Neural progenitor cell (in vitro differentiated cells): ENCODE measurements at regions not wholly inside any gene's neighbourhood (a gene's known extent, or its start where the extent isn't known, plus 50 kb on each side); places are given as distances from the start of the nearest gene placed in this dataset.

Source experiments
- DNase-seq: peaks from one replicate; pipeline ENCODE4 v3.0.0-alpha.2; 2016; ENCODE audit warnings: low spot score
- H2AFZ ChIP-seq: fragments of 200-600 bp; sonication (generic); replicated peaks from 2 replicates; pipeline ENCODE4 v1.6.1; 2016; ENCODE audit warnings: antibody characterized with exemption
- H3F3A ChIP-seq: fragments of 200-600 bp; sonication (generic); 2 replicates; pipeline ENCODE4 v1.6.1; 2016; ENCODE audit warnings: antibody characterized with exemption, low read depth
- H3K27ac ChIP-seq: fragments of 200-600 bp; sonication (generic); 2 replicates; pipeline ENCODE4 v1.5.1; 2016; ENCODE audit warnings: mild to moderate bottlenecking
- H3K27me3 ChIP-seq: fragments of 200-600 bp; sonication (generic); 2 replicates; pipeline ENCODE4 v1.6.1; 2016; ENCODE audit warnings: mild to moderate bottlenecking, moderate library complexity
- H3K36me3 ChIP-seq: fragments of 200-600 bp; sonication (generic); 2 replicates; pipeline ENCODE4 v1.5.1; 2016
- H3K4me1 ChIP-seq: fragments of 200-600 bp; sonication (generic); 2 replicates; pipeline ENCODE4 v1.6.1; 2016; ENCODE audit warnings: mixed run types
- H3K4me2 ChIP-seq: fragments of 200-600 bp; sonication (generic); 2 replicates; pipeline ENCODE4 v1.6.1; 2016
- H3K4me3 ChIP-seq: fragments of 200-600 bp; sonication (generic); 2 replicates; pipeline ENCODE4 v1.5.1; 2016
- H3K79me2 ChIP-seq: fragments of 200-600 bp; sonication (generic); 2 replicates; pipeline ENCODE4 v1.6.1; 2016; ENCODE audit warnings: low read depth
- H3K9ac ChIP-seq: fragments of 200-600 bp; sonication (generic); 2 replicates; pipeline ENCODE4 v1.6.1; 2016
- H3K9me3 ChIP-seq: fragments of 200-600 bp; sonication (generic); 2 replicates; pipeline ENCODE4 v1.5.1; 2016; ENCODE audit warnings: low read depth
- H4K20me1 ChIP-seq: fragments of 200-600 bp; sonication (generic); 2 replicates; pipeline ENCODE4 v1.6.1; 2016; ENCODE audit warnings: low read depth
- H3K27ac Mint-ChIP-seq: 3 replicates; pipeline ENCODE4 v1.8.0; 2021; ENCODE audit warnings: mixed read lengths
- H3K27me3 Mint-ChIP-seq: 2 replicates; pipeline ENCODE4 v1.8.0; 2022; ENCODE audit warnings: low read depth, mild to moderate bottlenecking, inconsistent platforms, moderate library complexity, mixed read lengths; ENCODE audit not compliant: insufficient read depth
- H3K36me3 Mint-ChIP-seq: 3 replicates; pipeline ENCODE4 v1.8.0; 2021; ENCODE audit warnings: mixed read lengths
- H3K4me1 Mint-ChIP-seq: 3 replicates; pipeline ENCODE4 v1.8.0; 2021; ENCODE audit warnings: mixed read lengths
- H3K4me3 Mint-ChIP-seq: 3 replicates; pipeline ENCODE4 v1.8.0; 2021; ENCODE audit warnings: mild to moderate bottlenecking, moderate library complexity, mixed read lengths
- H3K9me3 Mint-ChIP-seq: 3 replicates; pipeline ENCODE4 v1.8.0; 2020; ENCODE audit warnings: mixed read lengths
- CTCF ChIP-seq: fragments of 200-600 bp; sonication (generic); IDR thresholded peaks from 2 replicates; pipeline ENCODE4 v1.5.1; 2017; ENCODE audit warnings: antibody characterized with exemption, mild to moderate bottlenecking
- EZH2 ChIP-seq: fragments of 200-600 bp; sonication (generic); IDR thresholded peaks from 2 replicates; pipeline ENCODE4 v1.6.1; 2017; ENCODE audit warnings: antibody characterized with exemption, mild to moderate bottlenecking, moderate library complexity
- EZH2phosphoT487 ChIP-seq: fragments of 200-600 bp; sonication (generic); IDR thresholded peaks from 2 replicates; pipeline ENCODE4 v1.6.1; 2017; ENCODE audit warnings: antibody characterized with exemption

- Histone ChIP-seq H3K79me2 (no peaks in the 10 kb centered on the region), H2AFZ (no peak overlapping the region), H3K4me1 (no peaks in the 10 kb centered on the region), H3K9ac (no peak overlapping the region), H3F3A (no peaks in the 10 kb centered on the region), H3K4me2 (no peak overlapping the region), H3K27ac (no peak overlapping the region), H4K20me1 (no peaks in the 10 kb centered on the region), H3K4me3 (no peak overlapping the region), H3K27me3 (no peaks in the 10 kb centered on the region), H3K9me3 (no peaks in the 10 kb centered on the region), H3K36me3 (no peaks in the 10 kb centered on the region)
- Mint-ChIP-seq H3K27me3 (no peaks in the 10 kb centered on the region), H3K4me3 (no peak overlapping the region), H3K4me1 (no peaks in the 10 kb centered on the region), H3K27ac (no peak overlapping the region), H3K36me3 (no peaks in the 10 kb centered on the region), H3K9me3 (no peaks in the 10 kb centered on the region)
- DNase-seq, result no peak
- TF ChIP-seq CTCF, result no peak
- TF ChIP-seq EZH2phosphoT487, result no peak
- no peak for TF ChIP-seq EZH2
Measured at GRCh38 chr11:37002831-37003230, 404.8 kb upstream of the RAG2 start.

GRCh38 chr11:36997656-36998055 is 399.6 kb upstream of the RAG2 start:
- H3K9me3 Mint-ChIP-seq, result no peaks in the 10 kb centered on the region
- no peak overlapping the region for H3K9ac ChIP-seq
- H3K27ac ChIP-seq, result no peak overlapping the region
- no peak overlapping the region for H3K27ac Mint-ChIP-seq
- no peaks in the 10 kb centered on the region for H3K4me1 Mint-ChIP-seq
- H3K4me2 ChIP-seq, result no peak overlapping the region
- no peaks in the 10 kb centered on the region for H3K9me3 ChIP-seq
- no peak for TF ChIP-seq EZH2
- no peak for TF ChIP-seq EZH2phosphoT487
- no peak for TF ChIP-seq CTCF
- H4K20me1 ChIP-seq, result no peaks in the 10 kb centered on the region
- H3K4me3 ChIP-seq, result no peak overlapping the region
- H3K27me3 ChIP-seq, result no peaks in the 10 kb centered on the region
- H3K79me2 ChIP-seq, result no peaks in the 10 kb centered on the region
- no peaks in the 10 kb centered on the region for H3K36me3 ChIP-seq
- H3K27me3 Mint-ChIP-seq, result no peaks in the 10 kb centered on the region
- H3K36me3 Mint-ChIP-seq, result no peaks in the 10 kb centered on the region
- no peak for DNase-seq
- no peak overlapping the region for H3K4me3 Mint-ChIP-seq
- no peaks in the 10 kb centered on the region for H3F3A ChIP-seq
- H3K4me1 ChIP-seq, result no peaks in the 10 kb centered on the region
- no peak overlapping the region for H2AFZ ChIP-seq

DNA sequence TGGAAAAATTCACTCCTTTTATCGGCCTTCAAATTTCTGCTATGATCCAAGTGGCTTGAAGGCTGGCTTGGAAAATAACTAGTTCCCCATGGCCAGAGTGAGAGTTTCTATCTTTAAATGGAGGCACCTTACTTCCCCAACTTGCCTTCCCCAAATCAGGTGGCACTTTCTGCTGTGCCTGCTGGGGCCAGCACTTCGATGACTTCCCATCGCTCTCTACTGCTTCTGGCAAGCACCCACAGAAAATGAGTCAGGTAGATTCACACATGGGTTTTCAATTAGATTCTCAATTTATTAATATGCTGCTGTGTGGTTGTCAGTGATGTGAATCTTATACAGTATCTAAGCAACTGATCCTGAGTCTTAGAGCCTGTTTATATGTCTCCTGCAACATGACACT is 398.8 kb upstream of the RAG2 start:
- no peak for TF ChIP-seq EZH2
- TF ChIP-seq EZH2phosphoT487, result no peak
- TF ChIP-seq CTCF, result no peak
- Histone ChIP-seq H2AFZ (no peak overlapping the region), H3K79me2 (no peaks in the 10 kb centered on the region), H3K36me3 (no peaks in the 10 kb centered on the region), H3K27me3 (no peaks in the 10 kb centered on the region), H4K20me1 (no peaks in the 10 kb centered on the region), H3K9ac (no peak overlapping the region), H3F3A (no peaks in the 10 kb centered on the region), H3K4me2 (no peak overlapping the region), H3K4me1 (no peaks in the 10 kb centered on the region), H3K27ac (no peak overlapping the region), H3K4me3 (no peak overlapping the region), H3K9me3 (no peaks in the 10 kb centered on the region)
- DNase-seq, result no peak
- no peaks in the 10 kb centered on the region for H3K9me3 Mint-ChIP-seq
- no peaks in the 10 kb centered on the region for H3K36me3 Mint-ChIP-seq
- no peaks in the 10 kb centered on the region for H3K4me1 Mint-ChIP-seq
- H3K27me3 Mint-ChIP-seq, result no peaks in the 10 kb centered on the region
- H3K27ac Mint-ChIP-seq, result no peak overlapping the region
- no peak overlapping the region for H3K4me3 Mint-ChIP-seq

DNA sequence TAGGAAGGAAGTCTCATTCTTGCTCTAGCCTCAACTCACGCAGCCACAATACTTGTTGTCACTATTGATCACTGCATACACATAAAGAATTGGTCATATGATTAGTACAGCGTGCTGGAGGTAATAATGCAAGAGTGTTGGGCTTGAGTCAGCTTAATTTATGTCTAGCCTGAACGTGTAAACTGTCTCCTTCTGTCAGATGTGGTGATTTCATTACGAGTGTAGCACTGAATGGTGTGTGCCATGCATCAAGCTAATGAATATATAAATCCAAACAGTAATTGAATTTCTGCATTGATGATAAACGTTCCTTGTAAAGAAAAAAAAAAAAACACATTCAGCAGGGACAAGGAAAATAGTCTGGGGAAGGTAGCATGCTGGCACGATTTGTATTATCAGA is 396.2 kb upstream of the RAG2 start:
- H3F3A ChIP-seq, result no peaks in the 10 kb centered on the region
- H3K27me3 Mint-ChIP-seq, result peaks cover 2% of the 10 kb centered on the region
- no peaks in the 10 kb centered on the region for H3K9me3 Mint-ChIP-seq
- no peaks in the 10 kb centered on the region for H3K9me3 ChIP-seq
- H3K4me2 ChIP-seq, result no peak overlapping the region
- H2AFZ ChIP-seq, result no peak overlapping the region
- no peaks in the 10 kb centered on the region for H3K27me3 ChIP-seq
- no peaks in the 10 kb centered on the region for H3K36me3 Mint-ChIP-seq
- no peak overlapping the region for H3K27ac Mint-ChIP-seq
- no peak overlapping the region for H3K4me3 Mint-ChIP-seq
- no peaks in the 10 kb centered on the region for H3K4me1 ChIP-seq
- no peak for DNase-seq
- no peaks in the 10 kb centered on the region for H4K20me1 ChIP-seq
- H3K79me2 ChIP-seq, result no peaks in the 10 kb centered on the region
- no peak for TF ChIP-seq EZH2
- no peak for TF ChIP-seq EZH2phosphoT487
- TF ChIP-seq CTCF, result no peak
- H3K27ac ChIP-seq, result no peak overlapping the region
- no peaks in the 10 kb centered on the region for H3K4me1 Mint-ChIP-seq
- H3K36me3 ChIP-seq, result no peaks in the 10 kb centered on the region
- no peak overlapping the region for H3K9ac ChIP-seq
- H3K4me3 ChIP-seq, result no peak overlapping the region
